ENCODE measurements at regions not wholly inside any gene's neighbourhood (a gene's known extent, or its start where the extent isn't known, plus 50 kb on each side); places are given as distances from the start of the nearest gene placed in this dataset.

DNA sequence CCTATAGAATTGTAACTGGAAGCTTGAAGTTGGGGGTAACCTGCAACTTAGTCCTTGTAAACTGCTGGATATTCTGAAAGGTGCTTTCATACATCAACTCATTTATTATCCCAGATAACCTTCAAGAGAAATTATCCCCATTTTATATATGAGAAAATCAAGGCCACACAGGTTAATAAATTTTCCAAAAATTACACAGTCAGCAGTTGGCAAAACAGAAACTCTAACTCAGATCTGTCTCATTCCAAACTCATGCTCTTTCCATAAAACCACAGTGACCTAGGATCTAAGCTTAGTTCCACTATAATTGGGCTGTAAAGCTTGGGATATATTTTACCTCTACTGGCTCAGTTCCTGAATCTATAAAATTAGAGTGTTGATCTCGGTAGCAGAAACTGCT lies 167.6 kb upstream of the DDX18 start:
- Histone ChIP-seq H3K27ac (ENCODE audit: low read depth, low read length) (no peak overlapping the region), H3K4me3 (ENCODE audit: low read depth, low read length) (no peak overlapping the region), H3K27me3 (ENCODE audit: control insufficient read depth, insufficient read depth, low read length) (no peaks in the 10 kb centered on the region), H3K9me3 (ENCODE audit: control insufficient read depth, insufficient read depth, low read length) (peaks cover 7% of the 10 kb centered on the region)
- ChIA-PET CTCF (no interaction called here), POLR2A (no interaction called here)
- DNase-seq (ENCODE audit: low read depth, low spot score), result no peak
- TF ChIP-seq, protein P1, sequence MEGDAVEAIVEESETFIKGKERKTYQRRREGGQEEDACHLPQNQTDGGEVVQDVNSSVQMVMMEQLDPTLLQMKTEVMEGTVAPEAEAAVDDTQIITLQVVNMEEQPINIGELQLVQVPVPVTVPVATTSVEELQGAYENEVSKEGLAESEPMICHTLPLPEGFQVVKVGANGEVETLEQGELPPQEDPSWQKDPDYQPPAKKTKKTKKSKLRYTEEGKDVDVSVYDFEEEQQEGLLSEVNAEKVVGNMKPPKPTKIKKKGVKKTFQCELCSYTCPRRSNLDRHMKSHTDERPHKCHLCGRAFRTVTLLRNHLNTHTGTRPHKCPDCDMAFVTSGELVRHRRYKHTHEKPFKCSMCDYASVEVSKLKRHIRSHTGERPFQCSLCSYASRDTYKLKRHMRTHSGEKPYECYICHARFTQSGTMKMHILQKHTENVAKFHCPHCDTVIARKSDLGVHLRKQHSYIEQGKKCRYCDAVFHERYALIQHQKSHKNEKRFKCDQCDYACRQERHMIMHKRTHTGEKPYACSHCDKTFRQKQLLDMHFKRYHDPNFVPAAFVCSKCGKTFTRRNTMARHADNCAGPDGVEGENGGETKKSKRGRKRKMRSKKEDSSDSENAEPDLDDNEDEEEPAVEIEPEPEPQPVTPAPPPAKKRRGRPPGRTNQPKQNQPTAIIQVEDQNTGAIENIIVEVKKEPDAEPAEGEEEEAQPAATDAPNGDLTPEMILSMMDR (IDR thresholded peaks at IDR 0.05; ENCODE audit: low read depth, low read length), result no peak

DNA sequence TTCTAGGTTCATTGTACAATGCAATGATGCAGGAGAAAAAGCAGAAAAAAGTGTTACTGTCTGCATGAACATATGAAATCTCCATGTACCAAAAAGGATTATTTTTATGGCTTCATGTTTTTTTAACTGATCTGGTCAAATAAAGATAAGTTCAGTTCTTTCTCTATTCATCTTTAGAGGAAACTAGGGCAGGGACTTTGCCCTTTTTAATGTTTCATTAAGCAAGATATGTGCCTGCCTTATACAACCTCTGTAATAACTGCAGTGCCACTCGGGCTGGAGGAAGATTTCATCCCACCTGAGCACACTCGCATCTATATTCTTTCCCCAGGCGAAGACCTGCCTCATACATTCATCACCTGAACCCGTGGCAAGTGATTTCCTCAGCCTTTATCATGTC lies 157.9 kb upstream of the DDX18 start:
- no peak for DNase-seq (ENCODE audit: low read depth, low spot score)
- ChIA-PET POLR2A (no interaction called here), CTCF (no interaction called here)
- peaks cover 4% of the 10 kb centered on the region; the same call in 1 of the 2 replicates for H3K9me3 ChIP-seq (ENCODE audit: control insufficient read depth, insufficient read depth, low read length)
- H3K4me3 ChIP-seq (ENCODE audit: low read depth, low read length), result no peak overlapping the region
- H3K27me3 ChIP-seq (ENCODE audit: control insufficient read depth, insufficient read depth, low read length), result no peaks in the 10 kb centered on the region
- no peak overlapping the region for H3K27ac ChIP-seq (ENCODE audit: low read depth, low read length)
- TF ChIP-seq, protein P1 (IDR thresholded peaks at IDR 0.05; ENCODE audit: low read depth, low read length), result no peak

DNA sequence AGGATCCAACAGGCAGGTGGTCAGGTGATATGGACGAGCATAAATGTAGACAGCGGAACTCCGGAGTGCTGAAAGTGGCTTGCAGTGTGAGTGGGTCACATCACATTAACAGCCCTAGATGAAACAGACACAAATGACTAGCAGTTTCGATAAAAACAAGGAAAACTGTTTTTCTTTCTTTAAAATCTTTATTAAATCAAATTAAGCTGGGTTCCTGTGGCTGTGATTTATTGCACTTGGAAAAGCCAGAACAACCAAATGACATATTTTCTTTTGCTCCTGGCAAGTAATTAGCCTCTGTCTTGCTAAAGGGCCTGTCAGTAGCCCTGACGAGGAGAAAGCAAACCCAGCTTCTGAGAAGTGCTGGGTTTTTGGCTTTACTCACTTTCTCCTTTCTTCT lies 152.9 kb upstream of the DDX18 start:
- Histone ChIP-seq H3K27me3 (ENCODE audit: control insufficient read depth, insufficient read depth, low read length) (no peaks in the 10 kb centered on the region), H3K27ac (ENCODE audit: low read depth, low read length) (no peak overlapping the region), H3K4me3 (ENCODE audit: low read depth, low read length) (no peak overlapping the region), H3K9me3 (ENCODE audit: control insufficient read depth, insufficient read depth, low read length) (peaks cover 16% of the 10 kb centered on the region)
- no peak for DNase-seq (ENCODE audit: low read depth, low spot score)
- CTCF ChIA-PET, result no interaction called here
- POLR2A ChIA-PET, result no interaction called here
- TF ChIP-seq, protein P1 (IDR thresholded peaks at IDR 0.05; ENCODE audit: low read depth, low read length), result no peak

DNA sequence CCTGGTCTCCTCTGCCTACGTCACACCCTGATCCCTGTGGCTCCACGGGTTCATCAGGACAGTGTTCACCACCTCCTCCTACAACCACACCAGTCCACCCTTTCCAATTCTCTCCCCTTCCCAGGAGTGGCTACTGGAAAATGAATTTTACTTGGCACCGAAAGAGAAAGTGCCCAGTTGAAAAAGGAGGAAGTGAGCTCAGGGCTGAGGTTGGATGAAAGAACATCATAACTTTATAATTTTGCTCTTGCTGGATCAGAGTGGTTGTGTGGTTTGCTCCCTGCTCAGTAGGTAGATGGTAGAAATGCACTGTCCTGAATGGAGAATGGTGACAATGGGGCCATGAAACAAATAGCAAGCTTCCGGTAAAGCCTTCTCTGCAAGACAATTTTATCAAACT lies 140.3 kb upstream of the DDX18 start:
- peaks cover 9% of the 10 kb centered on the region; the same call in 1 of the 2 replicates for H3K9me3 ChIP-seq (ENCODE audit: control insufficient read depth, insufficient read depth, low read length)
- TF ChIP-seq, protein P1 (IDR thresholded peaks at IDR 0.05; ENCODE audit: low read depth, low read length), result no peak
- no peak overlapping the region for H3K4me3 ChIP-seq (ENCODE audit: low read depth, low read length)
- no peak overlapping the region for H3K27ac ChIP-seq (ENCODE audit: low read depth, low read length)
- CTCF ChIA-PET, result no interaction called here
- no peaks in the 10 kb centered on the region for H3K27me3 ChIP-seq (ENCODE audit: control insufficient read depth, insufficient read depth, low read length)
- no peak for DNase-seq (ENCODE audit: low read depth, low spot score)
- POLR2A ChIA-PET, result no interaction called here

DNA sequence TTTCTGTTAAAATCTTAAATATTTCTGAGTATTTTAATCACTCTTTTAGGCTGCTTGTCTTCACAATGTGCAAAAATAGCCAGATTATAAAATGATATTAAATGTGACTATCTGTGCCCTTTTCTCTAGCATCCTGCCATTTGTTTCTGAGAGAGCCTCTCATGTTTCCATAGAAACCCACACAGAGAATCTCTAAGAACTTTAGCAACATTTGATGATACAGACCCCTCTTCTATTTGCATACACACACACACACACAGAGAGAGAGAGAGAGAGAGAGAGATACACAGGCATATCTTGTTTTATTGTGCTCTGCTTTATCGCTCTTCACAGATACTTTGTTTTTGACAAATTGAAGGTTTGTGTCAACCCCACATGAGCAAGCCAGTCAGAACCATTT lies 134.5 kb upstream of the DDX18 start:
- no peak overlapping the region for H3K27ac ChIP-seq (ENCODE audit: low read depth, low read length)
- H3K9me3 ChIP-seq (ENCODE audit: control insufficient read depth, insufficient read depth, low read length), result 0 out of 2 replicates have a peak, but pooled peaks cover 2% of the 10 kb centered on the region
- CTCF ChIA-PET, result no interaction called here
- TF ChIP-seq, protein P1 (IDR thresholded peaks at IDR 0.05; ENCODE audit: low read depth, low read length), result no peak
- H3K4me3 ChIP-seq (ENCODE audit: low read depth, low read length), result no peak overlapping the region
- POLR2A ChIA-PET, result no interaction called here
- H3K27me3 ChIP-seq (ENCODE audit: control insufficient read depth, insufficient read depth, low read length), result no peaks in the 10 kb centered on the region
- DNase-seq (ENCODE audit: low read depth, low spot score), result no peak

All from AG04450 (cell line).